ENCODE measurements at regions not wholly inside any gene's neighbourhood (a gene's known extent, or its start where the extent isn't known, plus 50 kb on each side); places are given as distances from the start of the nearest gene placed in this dataset.

GRCh38 chr2:215619022-215619958 lies 183.4 kb upstream of the FN1 start:
- H3K9me3 ChIP-seq (ENCODE audit: control insufficient read depth, insufficient read depth, low read length), result no peaks in the 10 kb centered on the region
- DNase-seq (no peak), ATAC-seq (no peak)
- WGBS (ENCODE audit: insufficient coverage), result 6% methylated on average over 11 of the region's 14 CpGs
- intact Hi-C loops (cut with micrococcal nuclease), result no loop called here
- no peak overlapping the region for H3K27ac ChIP-seq (ENCODE audit: low read length)
- H3K36me3 ChIP-seq (ENCODE audit: control insufficient read depth, insufficient read depth, low read length), result no peaks in the 10 kb centered on the region
- peaks cover 2% of the 10 kb centered on the region for H3K4me1 ChIP-seq (ENCODE audit: control insufficient read depth, insufficient read depth, low read length)
- Mint-ChIP-seq H3K36me3 (no peaks in the 10 kb centered on the region), H3K9me3 (peaks cover 0 to 2% of the 10 kb centered on the region in 2 donors), H3K27ac (no peak overlapping the region), H3K4me1 (no peaks in the 10 kb centered on the region), H3K27me3 (ENCODE audit: low read depth in 2 of 2) (peaks cover 7 to 45% of the 10 kb centered on the region in 2 donors), H3K4me3 (no peak overlapping the region)
- H3K4me3 ChIP-seq (ENCODE audit: low read length), result no peak overlapping the region
- TF ChIP-seq CTCF (IDR thresholded peaks at IDR 0.05), result no peak
- no peaks in the 10 kb centered on the region for H3K27me3 ChIP-seq (ENCODE audit: control insufficient read depth, insufficient read depth, low read length)

- no peaks in the 10 kb centered on the region for H3K36me3 ChIP-seq (ENCODE audit: control insufficient read depth, insufficient read depth, low read length)
- ATAC-seq (no peak), DNase-seq (no peak)
- H3K36me3 Mint-ChIP-seq, result no peaks in the 10 kb centered on the region
- H3K4me3 ChIP-seq (ENCODE audit: low read length), result no peak overlapping the region
- H3K9me3 ChIP-seq (ENCODE audit: control insufficient read depth, insufficient read depth, low read length), result no peaks in the 10 kb centered on the region
- H3K27ac ChIP-seq (ENCODE audit: low read length), result no peak overlapping the region
- WGBS (ENCODE audit: insufficient coverage), result no CpG with 5 or more reads among the region's 1 CpG
- H3K27me3 Mint-ChIP-seq (ENCODE audit: low read depth in 2 of 2), result peaks cover 7 to 45% of the 10 kb centered on the region in 2 donors
- H3K27me3 ChIP-seq (ENCODE audit: control insufficient read depth, insufficient read depth, low read length), result no peaks in the 10 kb centered on the region
- no peak for TF ChIP-seq CTCF (IDR thresholded peaks at IDR 0.05)
- H3K4me3 Mint-ChIP-seq, result no peak overlapping the region
- intact Hi-C loops (cut with micrococcal nuclease), result no loop called here
- H3K4me1 Mint-ChIP-seq, result no peaks in the 10 kb centered on the region
- H3K9me3 Mint-ChIP-seq, result peaks cover 0 to 2% of the 10 kb centered on the region in 2 donors
- peaks cover 2% of the 10 kb centered on the region for H3K4me1 ChIP-seq (ENCODE audit: control insufficient read depth, insufficient read depth, low read length)
- H3K27ac Mint-ChIP-seq, result no peak overlapping the region
Observed at GRCh38 chr2:215618145-215618544, 182.3 kb upstream of the FN1 start.

GRCh38 chr2:215617060-215617824 lies 181.4 kb upstream of the FN1 start:
- Histone ChIP-seq H3K9me3 (ENCODE audit: control insufficient read depth, insufficient read depth, low read length) (no peaks in the 10 kb centered on the region), H3K4me1 (ENCODE audit: control insufficient read depth, insufficient read depth, low read length) (peaks cover 2% of the 10 kb centered on the region), H3K27ac (ENCODE audit: low read length) (no peak overlapping the region), H3K36me3 (ENCODE audit: control insufficient read depth, insufficient read depth, low read length) (no peaks in the 10 kb centered on the region), H3K27me3 (ENCODE audit: control insufficient read depth, insufficient read depth, low read length) (no peaks in the 10 kb centered on the region), H3K4me3 (ENCODE audit: low read length) (no peak overlapping the region)
- Mint-ChIP-seq H3K9me3 (peaks cover 0 to 2% of the 10 kb centered on the region in 2 donors), H3K4me3 (no peak overlapping the region), H3K36me3 (no peaks in the 10 kb centered on the region), H3K27ac (no peak overlapping the region), H3K27me3 (ENCODE audit: low read depth in 2 of 2) (peaks cover 7 to 45% of the 10 kb centered on the region in 2 donors), H3K4me1 (no peaks in the 10 kb centered on the region)
- DNase-seq (no peak), ATAC-seq (no peak)
- WGBS (ENCODE audit: insufficient coverage), result 61% methylated on average over 4 of the region's 4 CpGs
- TF ChIP-seq CTCF (IDR thresholded peaks at IDR 0.05), result no peak
- intact Hi-C loops (cut with micrococcal nuclease), result no loop called here

Measured in natural killer cell (primary cell).